ENCODE measurements at regions not wholly inside any gene's neighbourhood (a gene's known extent, or its start where the extent isn't known, plus 50 kb on each side); places are given as distances from the start of the nearest gene placed in this dataset.

DNA sequence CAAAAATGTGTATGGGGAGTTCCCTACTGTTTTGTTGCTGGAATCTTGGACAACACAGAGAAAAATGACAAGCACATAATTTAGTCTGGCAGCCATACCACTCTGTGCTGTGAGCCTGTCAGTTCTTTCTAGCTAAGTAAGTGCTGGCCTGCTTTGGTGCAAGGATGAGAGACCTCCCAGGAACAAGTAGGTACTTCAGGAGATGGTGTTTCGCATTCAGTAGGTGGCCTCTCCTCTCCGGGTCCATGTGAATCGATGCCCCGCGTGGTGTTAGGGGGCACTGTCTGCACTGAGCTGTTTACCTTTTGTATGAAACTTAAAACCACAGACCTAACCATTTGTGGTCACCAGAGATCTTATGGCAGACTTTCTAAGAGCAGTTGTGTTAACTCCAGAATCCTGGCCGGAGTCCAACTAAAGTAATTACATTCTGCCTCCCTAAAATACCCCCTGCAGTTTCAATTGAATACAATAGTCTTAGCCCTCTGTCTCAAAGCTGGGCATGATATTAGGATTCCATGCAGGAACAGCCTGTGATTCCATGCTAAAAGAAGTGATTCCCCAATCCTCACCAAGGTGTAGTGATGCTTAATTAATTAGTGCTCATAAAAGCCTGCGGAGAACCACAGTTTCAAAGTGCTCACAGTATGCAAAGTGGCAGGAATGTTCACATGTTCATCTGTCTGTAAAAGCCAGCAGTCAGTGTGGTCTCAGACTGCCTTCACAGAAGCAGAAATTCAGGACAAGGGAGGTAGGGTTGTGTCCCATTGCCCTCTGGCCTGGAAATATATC is 64.2 kb downstream of the LLPH start:
- BruUV-seq (replicated peaks) = no TSS peak
- no peak overlapping the region for H2AFZ ChIP-seq (ENCODE audit: low read length)
- H3K27ac ChIP-seq (ENCODE audit: low read depth, low read length, poor library complexity, severe bottlenecking) = no peak overlapping the region
- ChIA-PET CTCF (ENCODE audit: unreplicated experiment) (no interaction called here), POLR2A (interaction anchor here (0.7 kb wide), 1 partner anchor 691 kb away, joined by 3 read pairs; no protein-coding TSS in a partner anchor)
- no peak overlapping the region for H3K4me3 ChIP-seq (ENCODE audit: low read depth, low read length, poor library complexity, severe bottlenecking)
- DNase-seq (ENCODE audit: low spot score) = no peak
- no peaks in the 10 kb centered on the region for H3K79me2 ChIP-seq (ENCODE audit: insufficient read depth, low read depth, low read length)
- no peaks in the 10 kb centered on the region for H3K4me1 ChIP-seq (ENCODE audit: insufficient read depth, low read length, poor library complexity, severe bottlenecking)
- H3K9me3 ChIP-seq (ENCODE audit: low read length) = no peaks in the 10 kb centered on the region
- H4K20me1 ChIP-seq (ENCODE audit: insufficient read depth, low read length) = no peaks in the 10 kb centered on the region
- no peak overlapping the region for H3K4me2 ChIP-seq (ENCODE audit: low read length)
- intact Hi-C loops (cut with micrococcal nuclease; ENCODE audit: unreplicated experiment) = no loop called here
- no peak for TF ChIP-seq EZH2phosphoT487 (IDR thresholded peaks at IDR 0.05; ENCODE audit: borderline replicate concordance, low read depth, low read length)
- TF ChIP-seq, protein P1, sequence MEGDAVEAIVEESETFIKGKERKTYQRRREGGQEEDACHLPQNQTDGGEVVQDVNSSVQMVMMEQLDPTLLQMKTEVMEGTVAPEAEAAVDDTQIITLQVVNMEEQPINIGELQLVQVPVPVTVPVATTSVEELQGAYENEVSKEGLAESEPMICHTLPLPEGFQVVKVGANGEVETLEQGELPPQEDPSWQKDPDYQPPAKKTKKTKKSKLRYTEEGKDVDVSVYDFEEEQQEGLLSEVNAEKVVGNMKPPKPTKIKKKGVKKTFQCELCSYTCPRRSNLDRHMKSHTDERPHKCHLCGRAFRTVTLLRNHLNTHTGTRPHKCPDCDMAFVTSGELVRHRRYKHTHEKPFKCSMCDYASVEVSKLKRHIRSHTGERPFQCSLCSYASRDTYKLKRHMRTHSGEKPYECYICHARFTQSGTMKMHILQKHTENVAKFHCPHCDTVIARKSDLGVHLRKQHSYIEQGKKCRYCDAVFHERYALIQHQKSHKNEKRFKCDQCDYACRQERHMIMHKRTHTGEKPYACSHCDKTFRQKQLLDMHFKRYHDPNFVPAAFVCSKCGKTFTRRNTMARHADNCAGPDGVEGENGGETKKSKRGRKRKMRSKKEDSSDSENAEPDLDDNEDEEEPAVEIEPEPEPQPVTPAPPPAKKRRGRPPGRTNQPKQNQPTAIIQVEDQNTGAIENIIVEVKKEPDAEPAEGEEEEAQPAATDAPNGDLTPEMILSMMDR (conservative IDR thresholded peaks at IDR 0.05; ENCODE audit: low read length) = no peak
- no peaks in the 10 kb centered on the region for H3K9me2 ChIP-seq (ENCODE audit: insufficient read depth, low read length)
- H3K36me3 ChIP-seq (ENCODE audit: insufficient read depth, low read length) = no peaks in the 10 kb centered on the region

DNA sequence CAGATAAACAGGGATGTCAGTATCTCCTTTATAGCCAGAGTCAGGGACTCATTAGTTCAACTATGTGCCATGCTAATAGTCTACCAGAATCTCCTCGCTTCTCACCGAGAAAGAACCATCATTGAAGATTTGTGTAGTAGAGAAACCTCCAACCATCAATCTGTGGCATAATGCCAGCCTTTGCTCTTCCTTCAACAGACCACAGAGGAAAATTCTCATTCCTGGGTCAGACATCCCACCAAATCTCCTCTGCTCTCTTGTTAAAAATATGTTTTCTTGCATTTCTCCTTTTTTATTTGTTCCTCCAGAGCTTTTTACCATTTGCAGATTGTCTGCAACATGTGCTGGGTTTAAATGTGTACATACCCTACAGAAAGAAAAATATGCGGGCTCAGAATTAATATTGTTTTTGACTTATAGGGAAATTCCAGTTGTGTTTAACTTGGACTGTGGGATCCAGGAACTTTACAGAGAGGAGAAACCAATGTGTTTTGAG is 64.9 kb downstream of the LLPH start:
- no peak overlapping the region for H3K4me2 ChIP-seq (ENCODE audit: low read length)
- H3K36me3 ChIP-seq (ENCODE audit: insufficient read depth, low read length) = no peaks in the 10 kb centered on the region
- intact Hi-C loops (cut with micrococcal nuclease; ENCODE audit: unreplicated experiment) = no loop called here
- POLR2A ChIA-PET = no interaction called here
- TF ChIP-seq, protein P1 (conservative IDR thresholded peaks at IDR 0.05; ENCODE audit: low read length) = no peak
- no peak overlapping the region for H2AFZ ChIP-seq (ENCODE audit: low read length)
- no peaks in the 10 kb centered on the region for H3K9me2 ChIP-seq (ENCODE audit: insufficient read depth, low read length)
- no peaks in the 10 kb centered on the region for H3K9me3 ChIP-seq (ENCODE audit: low read length)
- no peaks in the 10 kb centered on the region for H3K4me1 ChIP-seq (ENCODE audit: insufficient read depth, low read length, poor library complexity, severe bottlenecking)
- H4K20me1 ChIP-seq (ENCODE audit: insufficient read depth, low read length) = no peaks in the 10 kb centered on the region
- CTCF ChIA-PET (ENCODE audit: unreplicated experiment) = no interaction called here
- DNase-seq (ENCODE audit: low spot score) = no peak
- H3K4me3 ChIP-seq (ENCODE audit: low read depth, low read length, poor library complexity, severe bottlenecking) = no peak overlapping the region
- no peaks in the 10 kb centered on the region for H3K79me2 ChIP-seq (ENCODE audit: insufficient read depth, low read depth, low read length)
- H3K27ac ChIP-seq (ENCODE audit: low read depth, low read length, poor library complexity, severe bottlenecking) = no peak overlapping the region
- no TSS peak for BruUV-seq (replicated peaks)

DNA sequence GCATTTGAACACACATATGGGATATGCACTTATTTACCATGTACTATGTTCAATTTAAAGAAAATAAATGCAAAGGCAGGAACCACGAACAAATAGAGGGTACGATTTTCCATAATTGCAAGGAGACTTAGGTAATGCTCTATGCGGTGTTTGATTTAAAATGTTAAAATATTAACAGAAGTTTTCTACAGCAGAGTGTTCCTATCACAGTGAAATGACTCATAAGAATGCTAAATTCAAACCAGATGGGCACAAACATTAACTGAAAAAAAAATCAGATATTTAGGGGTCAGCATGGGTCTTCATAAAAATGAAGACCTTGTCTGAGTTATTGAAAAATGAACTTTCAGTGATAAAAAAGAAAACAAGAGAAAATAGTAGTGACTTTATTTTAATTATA is 65.4 kb downstream of the LLPH start:
- BruUV-seq (replicated peaks) = no TSS peak
- Histone ChIP-seq H3K79me2 (ENCODE audit: insufficient read depth, low read depth, low read length) (no peaks in the 10 kb centered on the region), H2AFZ (ENCODE audit: low read length) (no peak overlapping the region), H3K9me2 (ENCODE audit: insufficient read depth, low read length) (no peaks in the 10 kb centered on the region), H3K27ac (ENCODE audit: low read depth, low read length, poor library complexity, severe bottlenecking) (no peak overlapping the region), H3K9me3 (ENCODE audit: low read length) (no peaks in the 10 kb centered on the region), H3K4me3 (ENCODE audit: low read depth, low read length, poor library complexity, severe bottlenecking) (no peak overlapping the region), H3K4me1 (ENCODE audit: insufficient read depth, low read length, poor library complexity, severe bottlenecking) (no peaks in the 10 kb centered on the region), H3K4me2 (ENCODE audit: low read length) (no peak overlapping the region), H3K36me3 (ENCODE audit: insufficient read depth, low read length) (no peaks in the 10 kb centered on the region), H4K20me1 (ENCODE audit: insufficient read depth, low read length) (no peaks in the 10 kb centered on the region)
- TF ChIP-seq, protein P1 (conservative IDR thresholded peaks at IDR 0.05; ENCODE audit: low read length) = no peak
- TF ChIP-seq EZH2phosphoT487 (IDR thresholded peaks at IDR 0.05; ENCODE audit: borderline replicate concordance, low read depth, low read length) = no peak
- ChIA-PET CTCF (ENCODE audit: unreplicated experiment) (no interaction called here), POLR2A (interaction anchor here (0.6 kb wide), 1 partner anchor 740 kb away, joined by 3 read pairs; no protein-coding TSS in a partner anchor)
- DNase-seq (ENCODE audit: low spot score) = no peak
- intact Hi-C loops (cut with micrococcal nuclease; ENCODE audit: unreplicated experiment) = no loop called here
